ENCODE measurements at regions not wholly inside any gene's neighbourhood (a gene's known extent, or its start where the extent isn't known, plus 50 kb on each side); places are given as distances from the start of the nearest gene placed in this dataset.

DNA sequence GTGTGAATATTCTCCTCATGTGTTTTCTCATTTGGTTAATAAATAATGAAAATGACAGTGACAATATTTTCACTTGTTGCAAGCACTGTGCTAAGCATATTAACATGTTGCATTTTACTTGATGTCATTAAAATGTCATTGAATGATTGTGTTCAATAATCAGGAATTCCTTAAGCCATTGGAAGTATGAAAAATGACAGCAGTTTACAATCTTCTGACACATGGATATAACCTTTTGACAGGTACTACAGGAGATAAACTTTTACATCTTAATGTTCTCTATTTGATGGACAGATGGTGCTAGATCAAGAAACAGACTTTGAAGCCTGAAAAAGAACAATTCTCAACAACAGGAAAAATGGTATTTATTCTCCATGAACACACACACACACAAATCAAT lies 1138.3 kb downstream of the ROBO2 start:
- H3K27me3 Mint-ChIP-seq (ENCODE audit: low read depth) = no peaks in the 10 kb centered on the region
- H3K4me1 Mint-ChIP-seq (ENCODE audit: low read depth) = no peaks in the 10 kb centered on the region
- H3K9me3 Mint-ChIP-seq (ENCODE audit: low read depth) = no peaks in the 10 kb centered on the region
- H3K4me3 Mint-ChIP-seq (ENCODE audit: unreplicated experiment) = no peak overlapping the region
- DNase-seq (ENCODE audit: low spot score) = no peak
- H3K27ac Mint-ChIP-seq (ENCODE audit: unreplicated experiment) = no peak overlapping the region
- TF ChIP-seq, protein P1, sequence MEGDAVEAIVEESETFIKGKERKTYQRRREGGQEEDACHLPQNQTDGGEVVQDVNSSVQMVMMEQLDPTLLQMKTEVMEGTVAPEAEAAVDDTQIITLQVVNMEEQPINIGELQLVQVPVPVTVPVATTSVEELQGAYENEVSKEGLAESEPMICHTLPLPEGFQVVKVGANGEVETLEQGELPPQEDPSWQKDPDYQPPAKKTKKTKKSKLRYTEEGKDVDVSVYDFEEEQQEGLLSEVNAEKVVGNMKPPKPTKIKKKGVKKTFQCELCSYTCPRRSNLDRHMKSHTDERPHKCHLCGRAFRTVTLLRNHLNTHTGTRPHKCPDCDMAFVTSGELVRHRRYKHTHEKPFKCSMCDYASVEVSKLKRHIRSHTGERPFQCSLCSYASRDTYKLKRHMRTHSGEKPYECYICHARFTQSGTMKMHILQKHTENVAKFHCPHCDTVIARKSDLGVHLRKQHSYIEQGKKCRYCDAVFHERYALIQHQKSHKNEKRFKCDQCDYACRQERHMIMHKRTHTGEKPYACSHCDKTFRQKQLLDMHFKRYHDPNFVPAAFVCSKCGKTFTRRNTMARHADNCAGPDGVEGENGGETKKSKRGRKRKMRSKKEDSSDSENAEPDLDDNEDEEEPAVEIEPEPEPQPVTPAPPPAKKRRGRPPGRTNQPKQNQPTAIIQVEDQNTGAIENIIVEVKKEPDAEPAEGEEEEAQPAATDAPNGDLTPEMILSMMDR (IDR thresholded peaks at IDR 0.05) = no peak
- no peaks in the 10 kb centered on the region for H3K36me3 Mint-ChIP-seq (ENCODE audit: low read depth)

DNA sequence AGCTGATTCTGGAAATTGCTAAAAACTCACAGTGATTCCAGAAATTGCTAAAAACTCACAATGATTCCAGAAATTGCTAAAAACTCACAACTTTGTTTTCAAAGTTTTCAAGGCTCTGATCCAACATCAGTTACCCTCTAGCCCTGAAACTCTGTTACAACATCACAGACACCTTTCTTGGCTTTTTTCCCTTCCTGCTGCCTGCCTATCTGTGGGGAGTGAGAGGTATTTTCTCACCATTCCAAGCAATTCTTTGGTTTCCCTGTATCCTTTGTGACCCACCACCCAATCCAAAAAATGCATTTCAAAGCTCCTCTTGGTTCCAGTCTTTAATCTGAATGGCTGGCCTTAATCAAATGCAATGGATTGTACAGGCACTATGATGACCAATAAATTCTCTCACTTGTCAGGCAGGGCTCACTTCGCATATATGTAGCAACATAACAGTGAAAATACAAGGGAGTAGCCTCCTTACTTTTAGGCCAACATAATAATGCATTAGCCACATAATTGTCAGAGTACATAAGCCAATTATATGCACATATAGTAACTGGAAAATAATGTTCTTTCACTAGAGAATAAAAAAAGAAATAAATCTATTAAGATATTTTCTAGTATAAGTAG lies 1139.0 kb downstream of the ROBO2 start:
- Mint-ChIP-seq H3K4me1 (ENCODE audit: low read depth) (no peaks in the 10 kb centered on the region), H3K9me3 (ENCODE audit: low read depth) (no peaks in the 10 kb centered on the region), H3K4me3 (ENCODE audit: unreplicated experiment) (no peak overlapping the region), H3K36me3 (ENCODE audit: low read depth) (no peaks in the 10 kb centered on the region), H3K27ac (ENCODE audit: unreplicated experiment) (no peak overlapping the region), H3K27me3 (ENCODE audit: low read depth) (no peaks in the 10 kb centered on the region)
- DNase-seq (ENCODE audit: low spot score) = no peak
- TF ChIP-seq, protein P1 (IDR thresholded peaks at IDR 0.05) = no peak

DNA sequence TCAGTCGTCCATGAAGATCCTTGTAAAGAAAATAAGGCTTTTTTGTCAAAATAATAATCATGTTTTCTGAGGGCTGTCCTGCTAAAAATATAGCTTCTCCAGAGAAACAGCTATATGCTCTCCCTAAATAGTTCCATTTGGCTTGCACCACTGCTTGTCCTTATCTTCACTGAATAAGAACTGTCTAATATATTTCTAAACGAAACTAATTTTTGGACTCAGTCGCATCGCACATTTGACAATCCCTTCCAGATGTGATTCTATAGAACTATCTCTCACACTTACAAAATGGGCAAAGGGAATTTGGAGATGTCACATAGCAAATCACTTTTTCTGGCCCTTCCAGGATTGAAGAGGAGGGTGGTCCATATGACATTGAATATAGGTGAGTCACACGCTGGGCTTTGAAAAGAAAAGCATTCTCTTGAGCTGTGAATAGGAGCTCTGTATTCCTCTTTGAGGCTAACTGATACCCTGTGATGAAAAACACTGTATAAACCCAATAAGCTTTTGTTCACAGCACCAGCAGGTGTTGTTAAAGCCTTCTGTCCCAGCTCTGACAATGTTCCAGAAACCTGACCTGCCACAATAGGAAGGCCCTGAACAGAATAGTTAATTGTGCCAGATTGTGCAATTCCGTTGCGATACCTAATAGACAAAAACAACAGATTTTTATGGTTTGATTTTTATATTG lies 1144.2 kb downstream of the ROBO2 start:
- Mint-ChIP-seq H3K4me1 (ENCODE audit: low read depth) (no peaks in the 10 kb centered on the region), H3K27ac (ENCODE audit: unreplicated experiment) (no peak overlapping the region), H3K36me3 (ENCODE audit: low read depth) (no peaks in the 10 kb centered on the region), H3K27me3 (ENCODE audit: low read depth) (no peaks in the 10 kb centered on the region), H3K4me3 (ENCODE audit: unreplicated experiment) (no peak overlapping the region), H3K9me3 (ENCODE audit: low read depth) (no peaks in the 10 kb centered on the region)
- TF ChIP-seq, protein P1 (IDR thresholded peaks at IDR 0.05) = no peak
- DNase-seq (ENCODE audit: low spot score) = no peak

DNA sequence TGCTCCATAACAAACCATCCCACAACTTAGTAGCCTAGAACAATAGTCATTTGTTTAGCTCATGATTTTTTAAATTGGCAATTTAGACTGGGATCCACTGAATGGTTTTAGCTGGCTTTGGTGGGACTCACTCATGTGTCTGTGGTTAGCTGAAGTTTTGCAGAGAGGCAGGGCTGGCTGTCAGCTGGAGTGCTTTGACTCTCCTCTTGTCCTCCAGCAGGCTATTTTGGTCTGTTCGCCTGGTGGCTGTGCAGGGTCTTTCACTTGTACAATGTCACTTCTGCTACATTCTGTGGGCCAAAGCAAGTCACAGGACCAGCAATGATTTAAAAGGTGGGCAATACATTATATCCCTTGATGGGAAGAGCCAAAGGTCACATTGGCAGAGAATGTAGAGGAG lies 1146.5 kb downstream of the ROBO2 start:
- Mint-ChIP-seq H3K4me3 (ENCODE audit: unreplicated experiment) (no peak overlapping the region), H3K4me1 (ENCODE audit: low read depth) (peaks cover 3% of the 10 kb centered on the region), H3K9me3 (ENCODE audit: low read depth) (peaks cover 6% of the 10 kb centered on the region), H3K36me3 (ENCODE audit: low read depth) (peaks cover 2% of the 10 kb centered on the region), H3K27me3 (ENCODE audit: low read depth) (no peaks in the 10 kb centered on the region), H3K27ac (ENCODE audit: unreplicated experiment) (no peak overlapping the region)
- DNase-seq (ENCODE audit: low spot score) = no peak
- TF ChIP-seq, protein P1 (IDR thresholded peaks at IDR 0.05) = no peak

DNA sequence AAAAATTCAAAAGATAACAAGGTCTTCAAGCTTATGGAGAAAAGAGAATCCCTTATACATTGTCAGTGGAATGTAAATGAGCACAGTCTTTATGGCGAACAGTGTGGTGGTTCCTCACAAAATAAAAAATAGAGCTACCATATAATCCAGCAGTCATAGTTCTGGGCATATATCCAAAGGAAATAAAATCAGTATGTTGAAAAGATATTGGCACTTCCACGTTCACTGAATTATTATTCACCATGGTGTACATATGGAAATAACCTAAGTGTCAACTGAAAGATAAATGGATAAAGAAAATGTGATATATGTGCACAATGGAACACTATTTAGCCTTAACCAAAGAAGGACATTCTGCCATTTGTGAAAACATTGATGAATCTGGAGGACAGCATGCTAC lies 1161.2 kb downstream of the ROBO2 start:
- Mint-ChIP-seq H3K4me1 (ENCODE audit: low read depth) (peaks cover 15% of the 10 kb centered on the region), H3K4me3 (ENCODE audit: unreplicated experiment) (no peak overlapping the region), H3K9me3 (ENCODE audit: low read depth) (no peaks in the 10 kb centered on the region), H3K36me3 (ENCODE audit: low read depth) (no peaks in the 10 kb centered on the region), H3K27me3 (ENCODE audit: low read depth) (no peaks in the 10 kb centered on the region), H3K27ac (ENCODE audit: unreplicated experiment) (no peak overlapping the region)
- DNase-seq (ENCODE audit: low spot score) = no peak
- TF ChIP-seq, protein P1 (IDR thresholded peaks at IDR 0.05) = no peak
